IMR-90 (cell line): ENCODE measurements at regions not wholly inside any gene's neighbourhood (a gene's known extent, or its start where the extent isn't known, plus 50 kb on each side); places are given as distances from the start of the nearest gene placed in this dataset.
A peak's percentile ranks its signal among the peaks of the same experiment; 100 is the strongest.

ENCODE experiments used
- ATAC-seq: fragments of 200-7000 bp; cut with Tn5 transposase; 2 replicates; pipeline ENCODE4 v1.9.1; 2020; ENCODE audit warnings: low read depth, mild to moderate bottlenecking, moderate library complexity
- BruUV-seq: library from RNA; stranded (reverse); fragments of 400-500 nt; replicated peaks from 2 replicates; lab custom pipeline; 2021; lab: Mats Ljungman, UMichigan
- CTCF ChIA-PET: fragments of 300-600 bp; formaldehyde crosslinking; extraction: SDS; loops from one replicate; lab custom pipeline; 2021; ENCODE audit warnings: antibody characterized with exemption; lab: Yijun Ruan, JAX
- POLR2A ChIA-PET: fragments of 300-600 bp; sonication (Branson Sonifier 250); formaldehyde crosslinking; loops from one replicate; lab custom pipeline; 2022; ENCODE audit warnings: antibody characterized with exemption; ENCODE audit not compliant: unreplicated experiment; lab: Charles Lee
- DNase-seq: peaks from one replicate; pipeline ENCODE4 v3.0.0; 2013
- H2AFZ ChIP-seq: replicated peaks from 2 replicates; pipeline ENCODE3; 2013; ENCODE audit warnings: low read length, mild to moderate bottlenecking; ENCODE audit not compliant: poor library complexity
- H2AK5ac ChIP-seq: 2 replicates; pipeline ENCODE4 v1.6.1; 2013; ENCODE audit warnings: low read depth, low read length, inconsistent platforms
- H2AK9ac ChIP-seq: replicated peaks from 2 replicates; pipeline ENCODE3; 2013; ENCODE audit warnings: mild to moderate bottlenecking, low read depth, low read length, moderate library complexity; ENCODE audit not compliant: poor library complexity
- H2BK120ac ChIP-seq: 2 replicates; pipeline ENCODE4 v1.6.1; 2013; ENCODE audit warnings: low read depth, low read length, inconsistent platforms
- H2BK15ac ChIP-seq: 3 replicates; pipeline ENCODE4 v1.6.1; 2013; ENCODE audit warnings: low read depth, low read length, inconsistent platforms
- H2BK20ac ChIP-seq: 2 replicates; pipeline ENCODE4 v1.6.1; 2013; ENCODE audit warnings: low read depth, mild to moderate bottlenecking, inconsistent platforms, low read length, moderate library complexity
- H2BK5ac ChIP-seq: 2 replicates; pipeline ENCODE4 v1.6.1; 2013; ENCODE audit warnings: mild to moderate bottlenecking, low read depth, low read length, inconsistent platforms; ENCODE audit not compliant: poor library complexity, severe bottlenecking
- H3K14ac ChIP-seq: replicated peaks from 2 replicates; pipeline ENCODE4 v1.6.1; 2013; ENCODE audit warnings: low read depth, low read length, inconsistent platforms
- H3K18ac ChIP-seq: 2 replicates; pipeline ENCODE4 v1.6.1; 2013; ENCODE audit warnings: low read depth, low read length, control low read depth
- H3K23ac ChIP-seq: 2 replicates; pipeline ENCODE4 v1.6.1; 2013; ENCODE audit warnings: low read depth, low read length, inconsistent platforms
- H3K27ac ChIP-seq: 2 replicates; pipeline ENCODE4 v1.5.1; 2013; ENCODE audit warnings: mild to moderate bottlenecking, control low read depth, low read length; ENCODE audit not compliant: insufficient read depth
- H3K27me3 ChIP-seq: 2 replicates; pipeline ENCODE4 v1.6.1; 2013; ENCODE audit warnings: low read length; ENCODE audit not compliant: control insufficient read depth, insufficient read depth
- H3K36me3 ChIP-seq: 2 replicates; pipeline ENCODE4 v1.6.1; 2013; ENCODE audit warnings: low read length, mixed read lengths; ENCODE audit not compliant: control insufficient read depth, insufficient read depth
- H3K4ac ChIP-seq: 2 replicates; pipeline ENCODE4 v1.6.1; 2013; ENCODE audit warnings: low read depth, low read length, inconsistent platforms
- H3K4me1 ChIP-seq: 2 replicates; pipeline ENCODE4 v1.6.1; 2013; ENCODE audit warnings: low read length, mixed read lengths; ENCODE audit not compliant: control insufficient read depth, insufficient read depth
- H3K4me2 ChIP-seq: 2 replicates; pipeline ENCODE4 v1.6.1; 2013; ENCODE audit warnings: low read depth, mild to moderate bottlenecking, control low read depth, low read length, moderate library complexity
- H3K4me3 ChIP-seq: 2 replicates; pipeline ENCODE4 v1.5.1; 2013; ENCODE audit warnings: low read depth, mild to moderate bottlenecking, control low read depth, low read length, moderate library complexity; ENCODE audit not compliant: insufficient read depth
- H3K56ac ChIP-seq: 2 replicates; pipeline ENCODE4 v1.6.1; 2013; ENCODE audit warnings: low read length, inconsistent platforms; ENCODE audit not compliant: insufficient read depth; ENCODE audit errors: extremely low read depth
- H3K79me1 ChIP-seq, 2 experiments: 2 replicates each; pipeline ENCODE4 v1.6.1; 2013; ENCODE audit warnings: low read length in 2 of 2, inconsistent platforms in 1 of 2, low read depth in 1 of 2
- H3K9ac ChIP-seq: 2 replicates; pipeline ENCODE4 v1.6.1; 2013; ENCODE audit warnings: low read depth, low read length, control low read depth
- H3K9me1 ChIP-seq: 2 replicates; pipeline ENCODE4 v1.6.1; 2013; ENCODE audit warnings: low read length, inconsistent platforms; ENCODE audit not compliant: insufficient read depth
- H3K9me3 ChIP-seq: 2 replicates; pipeline ENCODE4 v1.6.1; 2013; ENCODE audit warnings: low read length; ENCODE audit not compliant: control insufficient read depth, insufficient read depth
- H4K20me1 ChIP-seq: 2 replicates; pipeline ENCODE4 v1.6.1; 2013; ENCODE audit warnings: low read length, inconsistent platforms; ENCODE audit not compliant: insufficient read depth
- H4K5ac ChIP-seq: 2 replicates; pipeline ENCODE4 v1.6.1; 2013; ENCODE audit warnings: mild to moderate bottlenecking, low read depth, low read length, control low read depth
- H4K8ac ChIP-seq, 2 experiments: 2 replicates each; pipeline ENCODE4 v1.6.1; 2013; ENCODE audit warnings: low read depth in 2 of 2, low read length in 2 of 2, control low read depth in 1 of 2, inconsistent platforms in 1 of 2
- H4K91ac ChIP-seq: 2 replicates; pipeline ENCODE4 v1.6.1; 2013; ENCODE audit warnings: low read depth, low read length, inconsistent platforms; ENCODE audit not compliant: insufficient read depth
- BHLHE40 ChIP-seq: fragments of 150-350 bp; IDR thresholded peaks from 2 replicates; pipeline ENCODE4 v1.6.1; 2016; ENCODE audit warnings: mild to moderate bottlenecking, low read depth, low read length
- CHD1 ChIP-seq: IDR thresholded peaks from 2 replicates; pipeline ENCODE4 v1.6.1; 2012; ENCODE audit warnings: low read depth, low read length, improper control_type of control experiment
- CTCF ChIP-seq: conservative IDR thresholded peaks from 2 replicates; pipeline ENCODE4 v1.5.1; 2012; ENCODE audit warnings: mild to moderate bottlenecking, low read depth, low read length, improper control_type of control experiment
- ELK1 ChIP-seq: fragments of 150-350 bp; IDR thresholded peaks from 2 replicates; pipeline ENCODE4 v1.6.1; 2016; ENCODE audit warnings: low read depth, mild to moderate bottlenecking, low read length, moderate library complexity, borderline replicate concordance
- FOS ChIP-seq: fragments of 150-350 bp; IDR thresholded peaks from 2 replicates; pipeline ENCODE4 v1.6.1; 2016; ENCODE audit warnings: low read depth, low read length
- MAFK ChIP-seq: IDR thresholded peaks from 2 replicates; pipeline ENCODE4 v1.6.1; 2012; ENCODE audit warnings: low read depth, low read length, improper control_type of control experiment
- MXI1 ChIP-seq: IDR thresholded peaks from 2 replicates; pipeline ENCODE4 v1.6.1; 2012; ENCODE audit warnings: low read depth, mild to moderate bottlenecking, low read length, moderate library complexity, borderline replicate concordance
- NFE2L2 ChIP-seq: fragments of 150-350 bp; IDR thresholded peaks from 2 replicates; pipeline ENCODE4 v1.6.1; 2016; ENCODE audit warnings: low read depth, mild to moderate bottlenecking, low read length
- POLR2A ChIP-seq: IDR thresholded peaks from 2 replicates; pipeline ENCODE4 v1.6.1; 2012; ENCODE audit warnings: mild to moderate bottlenecking, low read depth, low read length
- RAD21 ChIP-seq: IDR thresholded peaks from 2 replicates; pipeline ENCODE4 v1.6.1; 2012; ENCODE audit warnings: low read length, improper control_type of control experiment
- RCOR1 ChIP-seq: IDR thresholded peaks from 2 replicates; pipeline ENCODE4 v1.6.1; 2012; ENCODE audit warnings: mild to moderate bottlenecking, low read length, improper control_type of control experiment; ENCODE audit not compliant: insufficient replicate concordance
- RFX5 ChIP-seq: IDR thresholded peaks from 2 replicates; pipeline ENCODE4 v1.8.0; 2012; ENCODE audit warnings: low read depth, mild to moderate bottlenecking, low read length, moderate library complexity
- SMC3 ChIP-seq: fragments of 150-350 bp; IDR thresholded peaks from 2 replicates; pipeline ENCODE4 v1.6.1; 2016; ENCODE audit warnings: low read depth, mild to moderate bottlenecking, antibody characterized with exemption, low read length, moderate library complexity
- USF2 ChIP-seq: fragments of 150-350 bp; IDR thresholded peaks from 2 replicates; pipeline ENCODE4 v1.6.1; 2017; ENCODE audit warnings: mild to moderate bottlenecking, antibody characterized with exemption, low read length, low read depth
- WGBS, 2 experiments: methylation state at CpG; one replicate each; pipeline versions ENCODE4 v1.1.5 to v1.1.7; 2013; ENCODE audit warnings: missing lambda C conversion rate in 2 of 2; ENCODE audit not compliant: insufficient read length in 1 of 2; ENCODE audit errors: extremely low coverage in 2 of 2; 5-methylcytosine and 5-hydroxymethylcytosine counted together
- dilution Hi-C: fragments of 300-500 bp; cut with HindIII; formaldehyde crosslinking; loops from one replicate; pipeline ENCODE4 v1.14.3; 2018; ENCODE audit warnings: low sequenced_read_pairs; ENCODE audit not compliant: unreplicated experiment
- in situ Hi-C: fragments of 300-500 bp; cut with MboI; formaldehyde crosslinking; loops from 3 replicates; pipeline ENCODE4 v1.14.3; 2019; ENCODE audit warnings: low sequenced_read_pairs, inconsistent platforms, mixed read lengths
- intact Hi-C: fragments of 100-400 bp; cut with micrococcal nuclease; formaldehyde crosslinking; loops from 2 replicates; pipeline ENCODE4 v1.10.0; 2022

- TF ChIP-seq CHD1 (no peak), RAD21 (peak; percentile 66)
Observed at GRCh38 chr5:57650360-57651069, 167.9 kb upstream of the ACTBL2 start (continued).

- H3K79me1 ChIP-seq = no peaks in the 10 kb centered on the region
- no peak overlapping the region for H2BK20ac ChIP-seq
- peaks cover 3% of the 10 kb centered on the region; the same call in 1 of the 2 replicates for H3K27me3 ChIP-seq
- no peak overlapping the region for H4K5ac ChIP-seq
- WGBS, 2 experiments = no CpG with 5 or more reads among the region's 2 CpGs
- POLR2A ChIA-PET = no interaction called here
- no peaks in the 10 kb centered on the region for H3K9me3 ChIP-seq
- no peaks in the 10 kb centered on the region for H3K36me3 ChIP-seq
- in situ Hi-C loops = no loop called here
- intact Hi-C loops = no loop called here
- no peak overlapping the region for H3K4me2 ChIP-seq
- no peaks in the 10 kb centered on the region for H3K4me1 ChIP-seq
- no peak overlapping the region for H4K8ac ChIP-seq
- H3K56ac ChIP-seq = no peak overlapping the region
- BruUV-seq = no TSS peak
- no peak overlapping the region for H3K27ac ChIP-seq
- no peaks in the 10 kb centered on the region for H3K9me1 ChIP-seq
- CTCF ChIA-PET = interaction anchor here (0.7 kb wide), 1 partner anchor 1656 kb away, joined by 3 read pairs; no protein-coding TSS in a partner anchor
- H3K14ac ChIP-seq = no peak overlapping the region
- H2AK5ac ChIP-seq = no peak overlapping the region
- H2AK9ac ChIP-seq = no peak overlapping the region
- no peak overlapping the region for H2BK5ac ChIP-seq
- H4K20me1 ChIP-seq = no peaks in the 10 kb centered on the region
- no peak overlapping the region for H3K4me3 ChIP-seq
- no peak overlapping the region for H2AFZ ChIP-seq
- ATAC-seq (no peak), DNase-seq (no peak)
- no peak overlapping the region for H3K9ac ChIP-seq
- H2BK15ac ChIP-seq = no peak overlapping the region
- H4K91ac ChIP-seq = no peak overlapping the region
- no peak overlapping the region for H3K18ac ChIP-seq
- no peak overlapping the region for H3K4ac ChIP-seq
- dilution Hi-C loops = no loop called here
- no peak overlapping the region for H3K23ac ChIP-seq
- no peak overlapping the region for H2BK120ac ChIP-seq
- TF ChIP-seq RCOR1 (no peak), USF2 (no peak), CTCF (no peak), MAFK (no peak), SMC3 (no peak), ELK1 (no peak), BHLHE40 (no peak), FOS (no peak), CHD1 (no peak), NFE2L2 (no peak), RFX5 (no peak), POLR2A (no peak), MXI1 (no peak), RAD21 (no peak)
Observed at GRCh38 chr5:57642698-57643097, 160.1 kb upstream of the ACTBL2 start.
